Fibroblast of lung (primary cell): ENCODE measurements at regions not wholly inside any gene's neighbourhood (a gene's known extent, or its start where the extent isn't known, plus 50 kb on each side); places are given as distances from the start of the nearest gene placed in this dataset.

Source experiments
- EZH2 ChIP-seq: IDR thresholded peaks from 2 replicates; pipeline ENCODE4 v1.5.1; 2012; ENCODE audit warnings: low read length, control low read depth, mild to moderate bottlenecking; ENCODE audit errors: missing control alignments
- TF ChIP-seq, protein P1 (sequence below), 2 donors: IDR thresholded peaks in 1 of 2; conservative IDR thresholded peaks in 1 of 2; 1 replicate in 1 of 2; 2 replicates in 1 of 2; pipeline ENCODE4 v1.5.1; 2011 to 2012; ENCODE audit warnings: low read length in 2 of 2, control low read depth in 1 of 2, inconsistent platforms in 1 of 2, low read depth in 1 of 2, mild to moderate bottlenecking in 1 of 2

DNA sequence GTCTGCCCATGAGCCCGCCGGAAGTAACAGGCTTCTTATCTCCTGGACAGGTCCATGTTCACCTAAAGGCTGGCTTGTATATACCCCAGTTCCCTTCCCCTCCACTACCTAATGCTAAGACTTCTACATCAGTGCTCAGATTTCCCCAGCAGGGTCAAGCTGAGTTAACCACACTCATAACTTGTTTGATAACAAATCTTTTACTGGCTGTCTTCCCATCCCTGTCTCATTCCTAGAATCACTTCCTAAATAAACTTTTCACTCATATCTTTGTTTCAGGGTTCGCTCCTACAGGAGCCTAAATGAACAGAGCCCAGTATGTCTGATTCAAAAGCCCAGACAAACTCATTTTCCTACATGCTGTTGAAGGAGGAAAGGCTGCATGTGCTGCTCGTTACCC, 94.0 kb upstream of the SOX11 start:
- TF ChIP-seq, protein P1, sequence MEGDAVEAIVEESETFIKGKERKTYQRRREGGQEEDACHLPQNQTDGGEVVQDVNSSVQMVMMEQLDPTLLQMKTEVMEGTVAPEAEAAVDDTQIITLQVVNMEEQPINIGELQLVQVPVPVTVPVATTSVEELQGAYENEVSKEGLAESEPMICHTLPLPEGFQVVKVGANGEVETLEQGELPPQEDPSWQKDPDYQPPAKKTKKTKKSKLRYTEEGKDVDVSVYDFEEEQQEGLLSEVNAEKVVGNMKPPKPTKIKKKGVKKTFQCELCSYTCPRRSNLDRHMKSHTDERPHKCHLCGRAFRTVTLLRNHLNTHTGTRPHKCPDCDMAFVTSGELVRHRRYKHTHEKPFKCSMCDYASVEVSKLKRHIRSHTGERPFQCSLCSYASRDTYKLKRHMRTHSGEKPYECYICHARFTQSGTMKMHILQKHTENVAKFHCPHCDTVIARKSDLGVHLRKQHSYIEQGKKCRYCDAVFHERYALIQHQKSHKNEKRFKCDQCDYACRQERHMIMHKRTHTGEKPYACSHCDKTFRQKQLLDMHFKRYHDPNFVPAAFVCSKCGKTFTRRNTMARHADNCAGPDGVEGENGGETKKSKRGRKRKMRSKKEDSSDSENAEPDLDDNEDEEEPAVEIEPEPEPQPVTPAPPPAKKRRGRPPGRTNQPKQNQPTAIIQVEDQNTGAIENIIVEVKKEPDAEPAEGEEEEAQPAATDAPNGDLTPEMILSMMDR (conservative IDR thresholded peaks at IDR 0.05 in 1 of 2, IDR thresholded peaks at IDR 0.05 in 1 of 2; ENCODE audit: low read depth in 1 of 2, low read length in 2 of 2) = no peak
- TF ChIP-seq EZH2 = no peak
